Endothelial cell of umbilical vein (primary cell): ENCODE measurements at regions not wholly inside any gene's neighbourhood (a gene's known extent, or its start where the extent isn't known, plus 50 kb on each side); places are given as distances from the start of the nearest gene placed in this dataset.

ENCODE experiments used
- EZH2 ChIP-seq: IDR thresholded peaks from 2 replicates; pipeline ENCODE4 v1.6.1; 2012; ENCODE audit warnings: borderline replicate concordance, low read depth, mild to moderate bottlenecking, moderate library complexity, low read length, inconsistent platforms; ENCODE audit not compliant: severe bottlenecking
- FOS ChIP-seq: IDR thresholded peaks from 2 replicates; pipeline ENCODE4 v1.6.1; 2011; ENCODE audit warnings: mild to moderate bottlenecking, low read length, moderate library complexity, borderline replicate concordance; ENCODE audit not compliant: insufficient read depth
- JUN ChIP-seq: IDR thresholded peaks from 2 replicates; pipeline ENCODE4 v1.6.1; 2011; ENCODE audit warnings: borderline replicate concordance, low read depth; ENCODE audit not compliant: insufficient read length, insufficient read depth
- POLR2A ChIP-seq: IDR thresholded peaks from 2 replicates; pipeline ENCODE4 v1.6.1; 2012; ENCODE audit warnings: low read depth, mild to moderate bottlenecking, control low read depth, low read length
- POLR2AphosphoS5 ChIP-seq: IDR thresholded peaks from 2 replicates; pipeline ENCODE4 v1.6.1; 2012; ENCODE audit warnings: low read depth, mild to moderate bottlenecking, control low read depth, low read length, moderate library complexity; ENCODE audit not compliant: insufficient read depth
- TF ChIP-seq, protein P1 (sequence below), 2 donors: IDR thresholded peaks; 1 replicate in 1 of 2; 2 replicates in 1 of 2; pipeline ENCODE4 v1.5.1; 2011; ENCODE audit warnings: low read length in 2 of 2, mild to moderate bottlenecking in 2 of 2, moderate library complexity in 2 of 2, control low read depth in 1 of 2, inconsistent platforms in 1 of 2, low read depth in 1 of 2; ENCODE audit not compliant: insufficient read depth in 1 of 2; ENCODE audit errors: extremely low read depth in 1 of 2

DNA sequence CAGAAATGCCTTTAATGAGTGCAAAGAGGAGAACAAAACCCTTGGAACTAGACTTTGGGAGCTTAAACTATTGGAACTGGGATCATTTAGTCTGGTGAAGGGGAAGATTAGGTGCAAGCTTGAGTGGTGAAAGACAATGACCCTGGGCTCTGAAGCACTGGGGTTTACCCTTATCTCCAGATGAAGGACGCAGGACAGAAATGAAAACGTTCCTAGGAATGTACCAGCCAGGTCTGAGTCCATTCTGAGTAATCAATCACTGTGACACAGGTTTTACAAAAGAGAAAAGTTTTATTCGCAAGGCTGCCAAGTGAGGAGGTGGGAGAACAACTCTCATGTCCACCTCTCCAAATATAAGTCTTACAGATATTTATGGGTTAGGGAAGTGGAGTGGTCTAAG is 249.1 kb downstream of the LRIG3 start:
- TF ChIP-seq JUN (no peak), POLR2A (no peak), FOS (no peak), POLR2AphosphoS5 (no peak), EZH2 (no peak)
- TF ChIP-seq, protein P1, sequence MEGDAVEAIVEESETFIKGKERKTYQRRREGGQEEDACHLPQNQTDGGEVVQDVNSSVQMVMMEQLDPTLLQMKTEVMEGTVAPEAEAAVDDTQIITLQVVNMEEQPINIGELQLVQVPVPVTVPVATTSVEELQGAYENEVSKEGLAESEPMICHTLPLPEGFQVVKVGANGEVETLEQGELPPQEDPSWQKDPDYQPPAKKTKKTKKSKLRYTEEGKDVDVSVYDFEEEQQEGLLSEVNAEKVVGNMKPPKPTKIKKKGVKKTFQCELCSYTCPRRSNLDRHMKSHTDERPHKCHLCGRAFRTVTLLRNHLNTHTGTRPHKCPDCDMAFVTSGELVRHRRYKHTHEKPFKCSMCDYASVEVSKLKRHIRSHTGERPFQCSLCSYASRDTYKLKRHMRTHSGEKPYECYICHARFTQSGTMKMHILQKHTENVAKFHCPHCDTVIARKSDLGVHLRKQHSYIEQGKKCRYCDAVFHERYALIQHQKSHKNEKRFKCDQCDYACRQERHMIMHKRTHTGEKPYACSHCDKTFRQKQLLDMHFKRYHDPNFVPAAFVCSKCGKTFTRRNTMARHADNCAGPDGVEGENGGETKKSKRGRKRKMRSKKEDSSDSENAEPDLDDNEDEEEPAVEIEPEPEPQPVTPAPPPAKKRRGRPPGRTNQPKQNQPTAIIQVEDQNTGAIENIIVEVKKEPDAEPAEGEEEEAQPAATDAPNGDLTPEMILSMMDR (IDR thresholded peaks at IDR 0.05; ENCODE audit: extremely low read depth in 1 of 2, insufficient read depth in 1 of 2, low read depth in 1 of 2, low read length in 2 of 2): no peak
